DND-41 (cell line): ENCODE measurements at regions not wholly inside any gene's neighbourhood (a gene's known extent, or its start where the extent isn't known, plus 50 kb on each side); places are given as distances from the start of the nearest gene placed in this dataset.

ENCODE experiments used
- EZH2 ChIP-seq: IDR thresholded peaks from 3 replicates; pipeline ENCODE4 v1.6.1; 2012; ENCODE audit warnings: borderline replicate concordance, low read depth, mild to moderate bottlenecking, moderate library complexity, low read length, inconsistent platforms; ENCODE audit not compliant: severe bottlenecking
- TF ChIP-seq, protein P1 (sequence below): IDR thresholded peaks from 2 replicates; pipeline ENCODE4 v1.5.1; 2012; ENCODE audit warnings: borderline replicate concordance, low read length, moderate library complexity, mild to moderate bottlenecking; ENCODE audit not compliant: poor library complexity, severe bottlenecking; ENCODE audit errors: extremely low read depth

DNA sequence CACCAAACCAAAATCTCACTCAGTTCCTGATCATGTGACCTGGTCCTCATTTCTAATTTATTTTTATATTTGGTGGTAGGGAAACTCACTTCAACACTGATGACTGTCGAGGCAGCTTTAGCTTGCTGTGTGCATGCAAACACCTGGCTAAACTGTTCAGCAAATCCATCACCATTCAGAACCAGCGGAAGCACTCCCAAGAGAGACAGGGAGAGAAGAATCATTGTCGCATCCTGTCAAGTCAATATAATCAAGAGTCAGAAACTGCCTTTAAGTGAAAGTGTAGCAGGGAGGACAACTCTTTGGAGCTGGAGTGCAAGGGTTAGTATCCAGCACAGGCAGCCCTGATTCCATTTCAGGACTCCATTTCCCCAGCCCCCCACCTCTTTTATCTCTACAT lies 300.7 kb downstream of the XPNPEP1 start:
- TF ChIP-seq, protein P1, sequence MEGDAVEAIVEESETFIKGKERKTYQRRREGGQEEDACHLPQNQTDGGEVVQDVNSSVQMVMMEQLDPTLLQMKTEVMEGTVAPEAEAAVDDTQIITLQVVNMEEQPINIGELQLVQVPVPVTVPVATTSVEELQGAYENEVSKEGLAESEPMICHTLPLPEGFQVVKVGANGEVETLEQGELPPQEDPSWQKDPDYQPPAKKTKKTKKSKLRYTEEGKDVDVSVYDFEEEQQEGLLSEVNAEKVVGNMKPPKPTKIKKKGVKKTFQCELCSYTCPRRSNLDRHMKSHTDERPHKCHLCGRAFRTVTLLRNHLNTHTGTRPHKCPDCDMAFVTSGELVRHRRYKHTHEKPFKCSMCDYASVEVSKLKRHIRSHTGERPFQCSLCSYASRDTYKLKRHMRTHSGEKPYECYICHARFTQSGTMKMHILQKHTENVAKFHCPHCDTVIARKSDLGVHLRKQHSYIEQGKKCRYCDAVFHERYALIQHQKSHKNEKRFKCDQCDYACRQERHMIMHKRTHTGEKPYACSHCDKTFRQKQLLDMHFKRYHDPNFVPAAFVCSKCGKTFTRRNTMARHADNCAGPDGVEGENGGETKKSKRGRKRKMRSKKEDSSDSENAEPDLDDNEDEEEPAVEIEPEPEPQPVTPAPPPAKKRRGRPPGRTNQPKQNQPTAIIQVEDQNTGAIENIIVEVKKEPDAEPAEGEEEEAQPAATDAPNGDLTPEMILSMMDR, result no peak
- TF ChIP-seq EZH2, result no peak
